WI38 (cell line): ENCODE measurements at regions not wholly inside any gene's neighbourhood (a gene's known extent, or its start where the extent isn't known, plus 50 kb on each side); places are given as distances from the start of the nearest gene placed in this dataset.

Source experiments
- H3K4me3 ChIP-seq: 2 replicates; pipeline ENCODE4 v1.5.1; 2011; ENCODE audit warnings: low read depth, mild to moderate bottlenecking, control low read depth, low read length
- TF ChIP-seq, protein P1 (sequence below): IDR thresholded peaks from 2 replicates; pipeline ENCODE4 v1.5.1; 2012; ENCODE audit warnings: low read depth, mild to moderate bottlenecking, control low read depth, low read length

DNA sequence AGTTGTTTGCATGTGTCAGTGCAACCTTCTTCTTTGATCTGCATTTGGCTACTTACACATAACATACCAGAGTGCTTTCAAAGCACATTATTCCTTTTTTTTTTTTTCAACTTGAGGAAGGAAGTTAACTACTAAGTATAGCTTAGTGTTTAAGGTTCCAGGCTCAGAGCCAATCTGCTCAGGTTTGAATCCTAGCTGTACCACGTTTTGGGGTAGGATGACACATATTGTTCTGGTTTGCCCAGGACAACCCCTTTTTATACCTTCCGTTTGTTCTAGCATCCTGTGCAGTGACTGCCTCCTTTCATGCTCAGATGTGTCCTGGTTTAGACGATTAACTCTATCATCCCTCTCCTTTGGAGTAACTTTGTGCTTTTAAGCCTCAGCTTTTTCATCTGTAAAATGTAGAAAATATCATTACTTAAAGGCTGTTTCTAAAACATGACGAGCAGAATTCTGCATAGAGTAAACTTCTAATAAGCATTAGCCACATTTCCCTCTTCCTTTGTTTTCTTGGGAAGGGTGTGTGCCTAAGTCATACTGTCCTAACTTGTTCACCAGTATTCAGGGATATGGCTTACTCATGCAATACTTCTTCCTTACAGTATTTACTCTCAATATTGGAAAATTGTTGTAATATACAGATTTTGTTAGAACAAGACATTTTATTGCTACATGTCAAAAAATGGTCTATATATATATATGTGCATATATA lies 281.3 kb downstream of the C4orf33 start:
- TF ChIP-seq, protein P1, sequence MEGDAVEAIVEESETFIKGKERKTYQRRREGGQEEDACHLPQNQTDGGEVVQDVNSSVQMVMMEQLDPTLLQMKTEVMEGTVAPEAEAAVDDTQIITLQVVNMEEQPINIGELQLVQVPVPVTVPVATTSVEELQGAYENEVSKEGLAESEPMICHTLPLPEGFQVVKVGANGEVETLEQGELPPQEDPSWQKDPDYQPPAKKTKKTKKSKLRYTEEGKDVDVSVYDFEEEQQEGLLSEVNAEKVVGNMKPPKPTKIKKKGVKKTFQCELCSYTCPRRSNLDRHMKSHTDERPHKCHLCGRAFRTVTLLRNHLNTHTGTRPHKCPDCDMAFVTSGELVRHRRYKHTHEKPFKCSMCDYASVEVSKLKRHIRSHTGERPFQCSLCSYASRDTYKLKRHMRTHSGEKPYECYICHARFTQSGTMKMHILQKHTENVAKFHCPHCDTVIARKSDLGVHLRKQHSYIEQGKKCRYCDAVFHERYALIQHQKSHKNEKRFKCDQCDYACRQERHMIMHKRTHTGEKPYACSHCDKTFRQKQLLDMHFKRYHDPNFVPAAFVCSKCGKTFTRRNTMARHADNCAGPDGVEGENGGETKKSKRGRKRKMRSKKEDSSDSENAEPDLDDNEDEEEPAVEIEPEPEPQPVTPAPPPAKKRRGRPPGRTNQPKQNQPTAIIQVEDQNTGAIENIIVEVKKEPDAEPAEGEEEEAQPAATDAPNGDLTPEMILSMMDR = no peak
- no peak overlapping the region for H3K4me3 ChIP-seq

DNA sequence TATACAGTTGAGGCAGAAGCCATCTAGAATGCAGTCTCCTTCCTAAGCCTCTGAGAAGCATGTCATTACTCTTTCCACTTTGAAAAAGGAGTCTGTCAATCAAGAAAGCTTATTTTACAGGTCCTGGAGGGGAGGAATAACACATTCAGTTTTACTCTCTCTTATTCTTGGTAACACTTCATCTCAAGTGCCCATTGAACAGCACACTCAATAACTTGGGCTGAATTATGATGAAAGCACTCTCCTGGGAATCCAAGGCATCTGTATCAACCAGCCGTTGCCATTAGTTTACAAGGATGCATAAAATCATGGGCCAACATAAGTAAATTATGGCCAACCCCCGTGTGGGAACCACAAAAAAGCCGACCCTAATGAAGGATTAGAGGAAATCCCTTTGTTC lies 282.4 kb downstream of the C4orf33 start:
- TF ChIP-seq, protein P1 = no peak
- no peak overlapping the region for H3K4me3 ChIP-seq

DNA sequence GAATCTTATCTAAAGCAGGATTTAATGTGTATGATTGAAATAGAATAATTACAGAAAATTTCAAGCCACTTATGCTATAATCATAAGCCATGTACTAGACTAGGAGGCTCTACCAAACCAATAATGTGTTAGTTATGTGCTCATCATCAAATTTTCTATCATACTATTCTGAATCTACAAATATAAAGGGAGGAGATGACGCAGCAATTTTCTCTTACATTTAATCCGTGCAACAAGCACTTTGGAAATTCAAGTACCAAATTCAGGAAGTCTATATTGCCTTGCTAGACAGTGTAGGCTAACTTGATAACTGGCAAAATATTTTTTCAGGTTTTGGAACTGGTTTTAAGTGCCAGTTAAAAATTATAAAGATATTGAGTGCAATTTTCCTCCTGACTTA lies 283.5 kb downstream of the C4orf33 start:
- no peak overlapping the region for H3K4me3 ChIP-seq
- TF ChIP-seq, protein P1 = no peak

DNA sequence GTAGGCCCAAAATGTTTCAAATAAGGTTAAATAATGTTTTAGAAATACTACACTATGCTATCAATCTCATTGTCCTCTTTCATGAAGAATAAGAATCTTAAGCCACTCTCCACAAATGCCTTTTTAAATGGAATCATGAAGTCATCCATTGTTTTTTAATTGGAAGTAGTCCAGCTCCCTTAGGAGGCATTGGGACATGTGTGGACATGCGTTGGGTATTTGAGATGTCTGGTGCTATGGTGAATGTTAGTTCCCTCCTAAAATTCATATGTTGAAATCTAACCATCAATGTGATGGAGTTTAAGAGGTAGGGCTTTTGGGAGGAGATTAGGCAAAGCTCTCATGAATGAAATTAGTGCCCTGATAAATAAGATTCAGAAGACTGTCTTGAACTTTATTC lies 289.0 kb downstream of the C4orf33 start:
- TF ChIP-seq, protein P1 = no peak

DNA sequence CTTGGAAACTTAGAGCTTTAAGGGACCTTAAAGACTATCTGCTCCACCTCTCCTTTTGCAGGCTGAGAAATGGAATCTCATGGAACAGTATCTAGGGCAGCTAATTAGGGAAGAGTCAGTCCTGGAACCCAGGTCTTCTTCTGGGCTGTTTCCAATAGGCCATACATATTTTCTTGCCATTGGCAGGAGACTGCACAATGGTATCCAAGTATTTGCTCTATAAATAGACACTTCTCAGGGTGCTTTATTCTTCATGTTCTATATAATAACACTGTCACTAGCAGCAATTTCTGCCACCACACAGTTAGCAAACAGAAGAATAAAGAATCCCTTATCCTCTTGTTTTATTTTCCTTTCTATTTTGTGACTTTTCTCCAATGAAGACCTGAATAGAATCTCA lies 291.7 kb downstream of the C4orf33 start:
- no peak overlapping the region for H3K4me3 ChIP-seq
- TF ChIP-seq, protein P1 = no peak

More for the DNA sequence above, 289.0 kb downstream of the C4orf33 start:
- H3K4me3 ChIP-seq = no peak overlapping the region

DNA sequence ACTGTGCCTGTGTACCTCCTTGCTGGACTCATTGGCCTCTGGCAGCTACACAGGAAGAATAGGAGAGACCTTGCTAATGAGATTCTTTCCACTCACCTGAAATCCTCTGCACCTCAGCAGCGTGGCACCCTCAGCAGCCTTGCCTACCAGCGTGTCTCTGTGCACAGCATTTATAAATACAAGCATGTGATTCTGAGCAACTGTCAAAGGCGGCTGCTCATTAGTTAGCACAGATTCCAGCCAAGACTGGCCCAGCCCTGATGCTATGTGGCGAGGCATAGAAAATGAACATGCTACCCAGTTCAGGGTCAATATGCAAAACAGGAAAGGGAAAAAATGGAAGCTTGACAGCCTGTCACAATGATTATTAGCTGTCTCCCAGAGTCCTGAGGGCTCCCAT lies 298.0 kb downstream of the C4orf33 start:
- no peak overlapping the region for H3K4me3 ChIP-seq
- TF ChIP-seq, protein P1 = no peak

DNA sequence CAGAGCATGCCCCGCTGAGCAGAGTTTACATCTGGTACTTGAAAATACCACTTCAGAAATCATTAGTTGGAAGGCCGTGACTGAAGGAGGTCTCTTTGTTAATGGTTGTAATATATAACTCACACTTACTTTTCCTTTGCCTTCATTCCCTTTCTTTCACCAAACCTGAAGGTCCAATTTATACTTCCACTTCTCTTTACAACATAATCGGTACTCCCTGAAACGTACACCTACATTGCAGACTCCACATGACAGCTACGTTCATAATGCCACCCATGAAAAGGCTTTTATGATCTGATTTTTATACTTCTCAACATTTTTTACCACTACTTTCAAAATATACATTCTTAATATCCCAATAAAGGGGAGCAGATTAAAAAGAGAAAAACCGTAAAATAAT lies 298.7 kb downstream of the C4orf33 start:
- H3K4me3 ChIP-seq = no peak overlapping the region
- TF ChIP-seq, protein P1 = no peak
